NCI-H82 (cell line): ENCODE measurements at regions not wholly inside any gene's neighbourhood (a gene's known extent, or its start where the extent isn't known, plus 50 kb on each side); places are given as distances from the start of the nearest gene placed in this dataset.

ENCODE experiments used
- DNase-seq: peaks from one replicate; lab custom pipeline; 2025; lab: John Stamatoyannopoulos, UW

- DNase-seq = no peak
Measured at GRCh38 chr4:165610679-165611437, 232.1 kb downstream of the CPE start.

- no peak for DNase-seq
Measured at GRCh38 chr4:165612936-165613335, 234.1 kb downstream of the CPE start.

GRCh38 chr4:165613581-165613980, 234.8 kb downstream of the CPE start:
- no peak for DNase-seq

- no peak for DNase-seq
Measured at GRCh38 chr4:165620913-165621312, 242.1 kb downstream of the CPE start.

GRCh38 chr4:165621983-165622382, 243.2 kb downstream of the CPE start:
- no peak for DNase-seq

GRCh38 chr4:165625281-165625680, 246.5 kb downstream of the CPE start:
- no peak for DNase-seq

- no peak for DNase-seq
Measured at GRCh38 chr4:165626316-165626715, 246.7 kb upstream of the TLL1 start.

- DNase-seq = no peak
Measured at GRCh38 chr4:165627128-165627527, 245.9 kb upstream of the TLL1 start.

GRCh38 chr4:165627548-165627947, 245.5 kb upstream of the TLL1 start:
- no peak for DNase-seq

GRCh38 chr4:165628572-165628971, 244.5 kb upstream of the TLL1 start:
- DNase-seq = no peak

GRCh38 chr4:165630671-165631070, 242.4 kb upstream of the TLL1 start:
- no peak for DNase-seq

GRCh38 chr4:165631208-165631894, 241.7 kb upstream of the TLL1 start:
- no peak for DNase-seq

GRCh38 chr4:165631912-165632311, 241.1 kb upstream of the TLL1 start:
- no peak for DNase-seq

GRCh38 chr4:165634766-165635165, 238.3 kb upstream of the TLL1 start:
- no peak for DNase-seq

- DNase-seq = peak; percentile 23
Measured at GRCh38 chr4:165635381-165635780, 237.7 kb upstream of the TLL1 start.

- no peak for DNase-seq
Measured at GRCh38 chr4:165635951-165636350, 237.1 kb upstream of the TLL1 start.

GRCh38 chr4:165651901-165652300, 221.1 kb upstream of the TLL1 start:
- peak; percentile 8 for DNase-seq

GRCh38 chr4:165654556-165654955, 218.5 kb upstream of the TLL1 start:
- no peak for DNase-seq

- no peak for DNase-seq
Measured at GRCh38 chr4:165656399-165656798, 216.6 kb upstream of the TLL1 start.

- no peak for DNase-seq
Measured at GRCh38 chr4:165656829-165657490, 216.1 kb upstream of the TLL1 start.

- no peak for DNase-seq
Measured at GRCh38 chr4:165662341-165662740, 210.7 kb upstream of the TLL1 start.

GRCh38 chr4:165663411-165663810, 209.6 kb upstream of the TLL1 start:
- no peak for DNase-seq

GRCh38 chr4:165666836-165667235, 206.2 kb upstream of the TLL1 start:
- no peak for DNase-seq
